ENCODE measurements at regions not wholly inside any gene's neighbourhood (a gene's known extent, or its start where the extent isn't known, plus 50 kb on each side); places are given as distances from the start of the nearest gene placed in this dataset.

- intact Hi-C loops (cut with DNase I; ENCODE audit: low total_unique reads) = no loop called here
- no peak overlapping the region for H3K4me3 ChIP-seq (ENCODE audit: low read depth, poor library complexity, severe bottlenecking)
- DNase-seq (ENCODE audit: low spot score in 2 of 2) = no peak
- WGBS, 2 donors = 43 to 91% methylated on average over 2 of the region's 2 CpGs
- TF ChIP-seq POLR2A (IDR thresholded peaks at IDR 0.05) = no peak
- no peak for TF ChIP-seq CTCF (IDR thresholded peaks at IDR 0.05)
Measured at GRCh38 chr4:179823342-179823741, 2381.1 kb upstream of the AGA start.

GRCh38 chr4:179831274-179831673, 2389.0 kb upstream of the AGA start:
- H3K4me3 ChIP-seq (ENCODE audit: low read depth, poor library complexity, severe bottlenecking) = no peak overlapping the region
- no peak for DNase-seq (ENCODE audit: low spot score in 2 of 2)
- no peak for TF ChIP-seq CTCF (IDR thresholded peaks at IDR 0.05)
- TF ChIP-seq POLR2A (IDR thresholded peaks at IDR 0.05) = no peak
- intact Hi-C loops (cut with DNase I; ENCODE audit: low total_unique reads) = no loop called here
- 85 to 91% methylated on average over 4 of the region's 4 CpGs for WGBS, 2 donors

- no peak for DNase-seq (ENCODE audit: low spot score in 2 of 2)
- 77 to 80% methylated on average over 11 of the region's 11 CpGs for WGBS, 2 donors
- intact Hi-C loops (cut with DNase I; ENCODE audit: low total_unique reads) = no loop called here
- no peak overlapping the region for H3K4me3 ChIP-seq (ENCODE audit: low read depth, poor library complexity, severe bottlenecking)
- TF ChIP-seq CTCF (IDR thresholded peaks at IDR 0.05) (no peak), POLR2A (IDR thresholded peaks at IDR 0.05) (no peak)
Measured at GRCh38 chr4:179836179-179837075, 2394.2 kb upstream of the AGA start.

- DNase-seq (ENCODE audit: low spot score in 2 of 2) = no peak
- WGBS, 2 donors = 68 to 71% methylated on average over 3 of the region's 3 CpGs
- intact Hi-C loops (cut with DNase I; ENCODE audit: low total_unique reads) = no loop called here
- TF ChIP-seq CTCF (IDR thresholded peaks at IDR 0.05) = no peak
- TF ChIP-seq POLR2A (IDR thresholded peaks at IDR 0.05) = no peak
- no peak overlapping the region for H3K4me3 ChIP-seq (ENCODE audit: low read depth, poor library complexity, severe bottlenecking)
Measured at GRCh38 chr4:179843370-179843769, 2399.8 kb upstream of the TENM3 start.

GRCh38 chr4:179855469-179855868, 2387.7 kb upstream of the TENM3 start:
- 75 to 80% methylated on average over 3 of the region's 3 CpGs for WGBS, 2 donors
- no peak for DNase-seq (ENCODE audit: low spot score in 2 of 2)
- H3K4me3 ChIP-seq (ENCODE audit: low read depth, poor library complexity, severe bottlenecking) = no peak overlapping the region
- TF ChIP-seq POLR2A (IDR thresholded peaks at IDR 0.05) (no peak), CTCF (IDR thresholded peaks at IDR 0.05) (no peak)
- intact Hi-C loops (cut with DNase I; ENCODE audit: low total_unique reads) = no loop called here
